Activated B cell treated with CpG ODN at 0.5 μM for 24 hours (primary cell): ENCODE measurements at regions not wholly inside any gene's neighbourhood (a gene's known extent, or its start where the extent isn't known, plus 50 kb on each side); places are given as distances from the start of the nearest gene placed in this dataset.

ENCODE experiments used
- ATAC-seq: fragments of 200-7000 bp; cut with Tn5 transposase; one replicate; pipeline ENCODE4 v1.10.0; 2021; ENCODE audit warnings: low read depth, mild to moderate bottlenecking, moderate library complexity
- CTCF ChIA-PET: fragments of 350-600 bp; sonication (Branson Sonifier 250); formaldehyde crosslinking; loops from one replicate; lab custom pipeline; 2021; ENCODE audit warnings: antibody characterized with exemption; lab: Charles Lee
- POLR2A ChIA-PET: fragments of 350-600 bp; sonication (Branson Sonifier 250); formaldehyde crosslinking; loops from one replicate; lab custom pipeline; 2021; ENCODE audit warnings: antibody characterized with exemption; lab: Charles Lee
- DNase-seq: peaks from one replicate; pipeline ENCODE4 v3.0.0; 2022
- H3K27ac Mint-ChIP-seq: one replicate; pipeline ENCODE4 v1.8.0; 2020; ENCODE audit warnings: mixed read lengths
- H3K27me3 Mint-ChIP-seq: one replicate; pipeline ENCODE4 v1.8.0; 2021; ENCODE audit warnings: mixed read lengths
- H3K36me3 Mint-ChIP-seq: one replicate; pipeline ENCODE4 v1.8.0; 2021; ENCODE audit warnings: low read depth, mixed read lengths
- H3K4me1 Mint-ChIP-seq: one replicate; pipeline ENCODE4 v1.8.0; 2021; ENCODE audit warnings: mixed read lengths
- H3K4me3 Mint-ChIP-seq: one replicate; pipeline ENCODE4 v1.8.0; 2020; ENCODE audit warnings: mild to moderate bottlenecking, mixed read lengths
- H3K9me3 Mint-ChIP-seq: one replicate; pipeline ENCODE4 v1.8.0; 2020; ENCODE audit warnings: mixed read lengths
- CTCF ChIP-seq: fragments of 200-600 bp; IDR thresholded peaks from one replicate; pipeline ENCODE4 v1.8.0; 2022; ENCODE audit warnings: antibody characterized with exemption, mild to moderate bottlenecking
- intact Hi-C: fragments of 100-400 bp; cut with micrococcal nuclease; formaldehyde crosslinking; loops from one replicate; pipeline ENCODE4 v1.15.1; 2024

DNA sequence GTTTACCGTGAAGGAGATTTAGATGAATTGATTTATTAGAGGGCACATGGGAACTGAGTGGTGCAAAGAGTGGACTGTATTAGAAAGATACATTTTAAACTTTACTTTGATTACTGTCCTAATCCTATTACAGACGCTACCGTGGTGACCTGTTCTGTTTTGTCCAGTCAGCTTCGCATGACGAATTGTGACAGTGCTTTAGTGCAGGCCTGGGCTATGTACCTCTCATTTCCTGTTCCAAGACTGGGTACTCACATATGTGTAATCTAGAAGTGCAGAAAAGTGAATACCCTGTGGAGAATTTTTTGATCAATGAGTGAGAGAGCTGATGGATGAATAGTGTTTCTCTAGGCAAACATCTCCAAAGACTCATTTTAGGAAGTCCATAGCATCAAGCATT is 385.9 kb downstream of the ANXA1 start:
- Mint-ChIP-seq H3K27ac (no peak overlapping the region), H3K9me3 (no peaks in the 10 kb centered on the region), H3K36me3 (no peaks in the 10 kb centered on the region), H3K4me3 (no peak overlapping the region), H3K27me3 (no peaks in the 10 kb centered on the region), H3K4me1 (no peaks in the 10 kb centered on the region)
- DNase-seq (no peak), ATAC-seq (no peak)
- ChIA-PET POLR2A (no interaction called here), CTCF (no interaction called here)
- intact Hi-C loops, result no loop called here
- no peak for TF ChIP-seq CTCF

GRCh38 chr9:73539881-73540390 is 388.3 kb downstream of the ANXA1 start:
- H3K36me3 Mint-ChIP-seq, result no peaks in the 10 kb centered on the region
- no peak overlapping the region for H3K4me3 Mint-ChIP-seq
- H3K4me1 Mint-ChIP-seq, result no peaks in the 10 kb centered on the region
- H3K9me3 Mint-ChIP-seq, result no peaks in the 10 kb centered on the region
- H3K27me3 Mint-ChIP-seq, result no peaks in the 10 kb centered on the region
- no peak for ATAC-seq
- no peak for DNase-seq
- ChIA-PET CTCF (no interaction called here), POLR2A (no interaction called here)
- no peak for TF ChIP-seq CTCF
- intact Hi-C loops, result no loop called here
- H3K27ac Mint-ChIP-seq, result no peak overlapping the region

GRCh38 chr9:73541923-73542322 is 390.3 kb downstream of the ANXA1 start:
- H3K27me3 Mint-ChIP-seq, result no peaks in the 10 kb centered on the region
- H3K4me1 Mint-ChIP-seq, result no peaks in the 10 kb centered on the region
- H3K36me3 Mint-ChIP-seq, result no peaks in the 10 kb centered on the region
- intact Hi-C loops, result no loop called here
- ATAC-seq, result no peak
- no peaks in the 10 kb centered on the region for H3K9me3 Mint-ChIP-seq
- POLR2A ChIA-PET, result no interaction called here
- CTCF ChIA-PET, result no interaction called here
- TF ChIP-seq CTCF, result no peak
- H3K27ac Mint-ChIP-seq, result no peak overlapping the region
- DNase-seq, result no peak
- H3K4me3 Mint-ChIP-seq, result no peak overlapping the region

GRCh38 chr9:73543727-73544126 is 392.1 kb downstream of the ANXA1 start:
- Mint-ChIP-seq H3K27me3 (no peaks in the 10 kb centered on the region), H3K9me3 (no peaks in the 10 kb centered on the region), H3K36me3 (no peaks in the 10 kb centered on the region), H3K4me3 (no peak overlapping the region), H3K27ac (no peak overlapping the region), H3K4me1 (no peaks in the 10 kb centered on the region)
- intact Hi-C loops, result loop anchor here (2.0 kb wide), 1 partner anchor 15 kb away; no protein-coding TSS in a partner anchor
- DNase-seq (no peak), ATAC-seq (no peak)
- TF ChIP-seq CTCF, result no peak
- CTCF ChIA-PET, result no interaction called here
- POLR2A ChIA-PET, result no interaction called here

DNA sequence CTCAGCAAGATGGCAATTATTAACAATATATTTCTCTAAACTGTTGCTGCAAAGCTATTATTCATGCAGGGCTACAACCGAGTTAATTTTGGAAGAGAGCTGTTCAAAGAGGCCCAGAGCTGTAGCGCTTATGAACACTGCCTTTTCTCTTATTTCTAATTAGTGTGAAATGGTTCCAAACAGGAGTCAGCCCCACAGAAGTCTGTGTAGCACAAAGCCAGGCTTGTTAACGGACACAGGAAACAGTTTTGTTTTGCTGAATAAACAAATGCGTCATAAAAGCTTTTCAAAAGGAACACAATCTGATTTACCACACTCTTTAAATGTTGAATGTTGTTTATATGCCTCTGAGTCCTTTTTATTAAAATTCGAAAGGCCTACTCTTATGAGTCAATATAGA is 396.5 kb downstream of the ANXA1 start:
- ChIA-PET POLR2A (no interaction called here), CTCF (no interaction called here)
- no peaks in the 10 kb centered on the region for H3K27me3 Mint-ChIP-seq
- no peak overlapping the region for H3K27ac Mint-ChIP-seq
- ATAC-seq (no peak), DNase-seq (no peak)
- H3K4me1 Mint-ChIP-seq, result no peaks in the 10 kb centered on the region
- no peaks in the 10 kb centered on the region for H3K36me3 Mint-ChIP-seq
- intact Hi-C loops, result no loop called here
- no peak overlapping the region for H3K4me3 Mint-ChIP-seq
- no peak for TF ChIP-seq CTCF
- peaks cover 3% of the 10 kb centered on the region for H3K9me3 Mint-ChIP-seq
